HCT116 (cell line): ENCODE measurements at regions not wholly inside any gene's neighbourhood (a gene's known extent, or its start where the extent isn't known, plus 50 kb on each side); places are given as distances from the start of the nearest gene placed in this dataset.
A peak's percentile ranks its signal among the peaks of the same experiment; 100 is the strongest.

Experiments
- ATAC-seq: fragments of 200-7000 bp; cut with Tn5 transposase; 2 replicates; pipeline ENCODE4 v1.9.1; 2020; ENCODE audit warnings: mild to moderate bottlenecking, moderate library complexity
- BruUV-seq: library from RNA; stranded (reverse); fragments of 400-500 nt; replicated peaks from 2 replicates; lab custom pipeline; 2021; lab: Mats Ljungman, UMichigan
- CTCF ChIA-PET: fragments of 300-600 bp; sonication (Branson Sonifier 250); formaldehyde crosslinking; loops from one replicate; lab custom pipeline; 2021; ENCODE audit warnings: antibody characterized with exemption; lab: Charles Lee
- POLR2A ChIA-PET: fragments of 300-600, 350-600 bp; sonication (Branson Sonifier 250); formaldehyde crosslinking; loops from one replicate; lab custom pipeline; 2021; ENCODE audit warnings: antibody characterized with exemption; lab: Charles Lee
- RAD21 ChIA-PET, 2 experiments: fragments of 300-600 bp; sonication (Branson Sonifier 250); formaldehyde crosslinking; loops; one replicate each; lab custom pipeline; 2023; ENCODE audit warnings: low total read pairs in 2 of 2; ENCODE audit not compliant: uncharacterized antibody in 2 of 2, unreplicated experiment in 2 of 2, low non-redundant PET in 1 of 2; lab: Charles Lee
- DNase-seq: peaks from one replicate; pipeline ENCODE4 v3.0.0-alpha.2; 2010; ENCODE audit warnings: low read depth, low spot score
- H2AFZ ChIP-seq: fragments of 200-600 bp; shearing (Covaris generic), sonication (generic); 2 replicates; pipeline ENCODE4 v1.6.1; 2017; ENCODE audit warnings: low read depth, mixed run types, mixed read lengths, antibody characterized with exemption, low read length; ENCODE audit not compliant: poor library complexity, severe bottlenecking
- H3K27ac ChIP-seq: 2 replicates; pipeline ENCODE4 v1.5.1; 2012; ENCODE audit warnings: low read depth, low read length
- H3K27me3 ChIP-seq: fragments of 200-600 bp; sonication (generic); 2 replicates; pipeline ENCODE4 v1.6.1; 2016; ENCODE audit warnings: mixed run types, low read length, mixed read lengths; ENCODE audit not compliant: insufficient read depth
- H3K36me3 ChIP-seq, 2 experiments: fragments of 200-500 bp in 1 of 2; fragments of 200-600 bp in 1 of 2; sonication (Bioruptor generic) in 1 of 2; sonication (generic) in 1 of 2; 2 replicates each; pipeline versions ENCODE4 v1.5.1 to v1.6.1; 2014 to 2016; ENCODE audit warnings: low read length in 2 of 2, inconsistent platforms in 1 of 2, mixed read lengths in 1 of 2, mixed run types in 1 of 2; ENCODE audit not compliant: insufficient read depth in 2 of 2, control insufficient read depth in 1 of 2
- H3K4me1 ChIP-seq, 2 experiments: fragments of 200-600 bp in 1 of 2; sonication (generic) in 1 of 2; 2 replicates each; pipeline versions ENCODE4 v1.5.1 to v1.6.1; 2012 to 2017; ENCODE audit warnings: low read length in 2 of 2, inconsistent platforms in 1 of 2, mild to moderate bottlenecking in 1 of 2, mixed read lengths in 1 of 2, mixed run types in 1 of 2, moderate library complexity in 1 of 2; ENCODE audit not compliant: insufficient read depth in 2 of 2, control insufficient read depth in 1 of 2
- H3K4me2 ChIP-seq: fragments of 200-600 bp; sonication (generic); 2 replicates; pipeline ENCODE4 v1.6.1; 2017; ENCODE audit warnings: mixed run types, low read length, mixed read lengths
- H3K4me3 ChIP-seq, 2 experiments: fragments of 200-600 bp in 1 of 2; sonication (generic) in 1 of 2; replicated peaks in 1 of 2; 2 replicates each; pipeline ENCODE4 v1.5.1; 2011 to 2016; ENCODE audit warnings: low read length in 2 of 2, control low read depth in 1 of 2, low read depth in 1 of 2, mild to moderate bottlenecking in 1 of 2, mixed read lengths in 1 of 2, mixed run types in 1 of 2
- H3K79me2 ChIP-seq: fragments of 200-600 bp; sonication (generic); 2 replicates; pipeline ENCODE4 v1.6.1; 2017; ENCODE audit warnings: mild to moderate bottlenecking, mixed run types, low read length, moderate library complexity, mixed read lengths; ENCODE audit not compliant: insufficient read depth
- H3K9ac ChIP-seq: fragments of 200-600 bp; sonication (generic); 2 replicates; pipeline ENCODE4 v1.6.1; 2016; ENCODE audit warnings: low read length, mixed read lengths
- H3K9me2 ChIP-seq: fragments of 200-600 bp; sonication (generic), shearing (Covaris generic); 2 replicates; pipeline ENCODE4 v1.6.1; 2017; ENCODE audit warnings: mixed run types, mild to moderate bottlenecking, moderate library complexity; ENCODE audit not compliant: insufficient read depth
- H3K9me3 ChIP-seq, 2 experiments: fragments of 200-500 bp in 1 of 2; fragments of 200-600 bp in 1 of 2; sonication (Bioruptor generic) in 1 of 2; sonication (generic) in 1 of 2; 2 replicates each; pipeline ENCODE4 v1.6.1; 2014 to 2017; ENCODE audit warnings: low read length in 2 of 2, mixed read lengths in 2 of 2, inconsistent platforms in 1 of 2, low read depth in 1 of 2, mild to moderate bottlenecking in 1 of 2, mixed run types in 1 of 2, moderate library complexity in 1 of 2; ENCODE audit not compliant: control insufficient read depth in 1 of 2, insufficient read depth in 1 of 2
- H4K20me1 ChIP-seq: fragments of 200-600 bp; sonication (generic), shearing (Covaris generic); 2 replicates; pipeline ENCODE4 v1.6.1; 2017; ENCODE audit warnings: mixed run types, mild to moderate bottlenecking, moderate library complexity; ENCODE audit not compliant: insufficient read depth
- ATF3 ChIP-seq: IDR thresholded peaks from 2 replicates; pipeline ENCODE4 v1.6.1; 2012
- CBX3 ChIP-seq: IDR thresholded peaks from 2 replicates; pipeline ENCODE4 v1.6.1; 2012; ENCODE audit warnings: low read depth
- CEBPB ChIP-seq: IDR thresholded peaks from 2 replicates; pipeline ENCODE4 v1.6.1; 2012; ENCODE audit warnings: low read depth
- EGR1 ChIP-seq: IDR thresholded peaks from 2 replicates; pipeline ENCODE4 v1.6.1; 2012; ENCODE audit warnings: low read depth
- ELF1 ChIP-seq: IDR thresholded peaks from 2 replicates; pipeline ENCODE4 v1.6.1; 2012; ENCODE audit warnings: low read depth, borderline replicate concordance
- EZH2 ChIP-seq: fragments of 200-600 bp; sonication (generic); IDR thresholded peaks from 2 replicates; pipeline ENCODE4 v1.6.1; 2017; ENCODE audit warnings: antibody characterized with exemption, mixed run types
- FOSL1 ChIP-seq: IDR thresholded peaks from 2 replicates; pipeline ENCODE4 v1.6.1; 2012; ENCODE audit warnings: low read depth
- JUND ChIP-seq: IDR thresholded peaks from 2 replicates; pipeline ENCODE4 v1.6.1; 2012
- POLR2A ChIP-seq: IDR thresholded peaks from 2 replicates; pipeline ENCODE4 v1.7.0; 2011; ENCODE audit warnings: borderline replicate concordance; ENCODE audit not compliant: insufficient read depth, insufficient read length; ENCODE audit errors: extremely low read depth
- RAD21 ChIP-seq: IDR thresholded peaks from 2 replicates; pipeline ENCODE4 v1.6.1; 2012; ENCODE audit warnings: low read depth, mild to moderate bottlenecking
- REST ChIP-seq: IDR thresholded peaks from 2 replicates; pipeline ENCODE4 v1.6.1; 2012; ENCODE audit warnings: low read depth
- SIN3A ChIP-seq: IDR thresholded peaks from 2 replicates; pipeline ENCODE4 v1.6.1; 2012; ENCODE audit warnings: low read depth
- SP1 ChIP-seq: IDR thresholded peaks from 2 replicates; pipeline ENCODE4 v1.6.1; 2012; ENCODE audit warnings: low read depth
- SRF ChIP-seq: IDR thresholded peaks from 2 replicates; pipeline ENCODE4 v1.6.1; 2012; ENCODE audit warnings: low read depth
- TCF7L2 ChIP-seq: IDR thresholded peaks from 2 replicates; pipeline ENCODE4 v1.7.0; 2011; ENCODE audit warnings: borderline replicate concordance, inconsistent platforms; ENCODE audit not compliant: insufficient read depth, insufficient read length; ENCODE audit errors: extremely low read depth
- ZBTB33 ChIP-seq: IDR thresholded peaks from 2 replicates; pipeline ENCODE4 v1.6.1; 2011; ENCODE audit warnings: mild to moderate bottlenecking, low read length, moderate library complexity; ENCODE audit not compliant: insufficient replicate concordance; ENCODE audit errors: extremely low read depth
- ZFX ChIP-seq: fragments of 450-650 bp; IDR thresholded peaks from 2 replicates; pipeline ENCODE4 v1.6.1; 2017
- ZNF274 ChIP-seq: fragments of 200-500 bp; sonication (Bioruptor generic); IDR thresholded peaks from 2 replicates; pipeline ENCODE4 v1.6.1; 2014; ENCODE audit warnings: mild to moderate bottlenecking, low read depth, low read length, inconsistent platforms
- intact Hi-C: fragments of 100-400 bp; cut with micrococcal nuclease; formaldehyde crosslinking; loops from 2 replicates; pipeline ENCODE4 v1.10.0; 2022

- no peak overlapping the region for H3K27ac ChIP-seq
- no peak overlapping the region for H3K4me2 ChIP-seq
- no peak for TF ChIP-seq RAD21
- no peak for TF ChIP-seq CEBPB
- TF ChIP-seq SRF: no peak
- no peak for TF ChIP-seq ZFX
- no peak for TF ChIP-seq CBX3
- no peak for TF ChIP-seq POLR2A
- TF ChIP-seq SP1: no peak
- no peak for TF ChIP-seq ZNF274
- TF ChIP-seq ELF1: no peak
- TF ChIP-seq FOSL1: no peak
- TF ChIP-seq ZBTB33: no peak
- TF ChIP-seq TCF7L2: no peak
- TF ChIP-seq REST: no peak
- no peak for TF ChIP-seq ATF3
- TF ChIP-seq SIN3A: no peak
- TF ChIP-seq EZH2: no peak
- no peak for TF ChIP-seq EGR1
- TF ChIP-seq JUND: no peak
- no peak overlapping the region for H3K9ac ChIP-seq
- no peaks in the 10 kb centered on the region for H3K9me3 ChIP-seq
- ChIA-PET RAD21 (no interaction called here), CTCF (no interaction called here), POLR2A (no interaction called here)
- no peak overlapping the region for H3K4me3 ChIP-seq
- ATAC-seq: no peak
- DNase-seq: no peak
- H3K27me3 ChIP-seq: no peaks in the 10 kb centered on the region
- no peaks in the 10 kb centered on the region for H3K79me2 ChIP-seq
- intact Hi-C loops: no loop called here
- no TSS peak for BruUV-seq
- no peaks in the 10 kb centered on the region for H3K36me3 ChIP-seq
- H4K20me1 ChIP-seq: no peaks in the 10 kb centered on the region
- H2AFZ ChIP-seq: peak overlapping the region; percentile 58
- no peaks in the 10 kb centered on the region; the same call in 1 of the 2 replicates for H3K9me2 ChIP-seq
- no peaks in the 10 kb centered on the region for H3K4me1 ChIP-seq
Measured at GRCh38 chr2:52070665-52071064, 1038.7 kb upstream of the NRXN1 start.
